PC-3 (cell line): ENCODE measurements at regions not wholly inside any gene's neighbourhood (a gene's known extent, or its start where the extent isn't known, plus 50 kb on each side); places are given as distances from the start of the nearest gene placed in this dataset.

Source experiments
- EZH2 ChIP-seq: fragments of 300-600 bp; sonication (generic); IDR thresholded peaks from one replicate; pipeline ENCODE4 v1.6.1; 2017; ENCODE audit warnings: antibody characterized with exemption, mild to moderate bottlenecking, low read length; ENCODE audit not compliant: unreplicated experiment
- EZH2phosphoT487 ChIP-seq: fragments of 300-600 bp; sonication (generic); IDR thresholded peaks from 2 replicates; pipeline ENCODE4 v1.6.1; 2018; ENCODE audit warnings: mild to moderate bottlenecking, antibody characterized with exemption, low read length, borderline replicate concordance
- TF ChIP-seq, protein P1 (sequence below): fragments of 300-600 bp; sonication (generic); conservative IDR thresholded peaks from 2 replicates; pipeline ENCODE4 v1.5.1; 2017; ENCODE audit warnings: antibody characterized with exemption, low read depth, mild to moderate bottlenecking, low read length

DNA sequence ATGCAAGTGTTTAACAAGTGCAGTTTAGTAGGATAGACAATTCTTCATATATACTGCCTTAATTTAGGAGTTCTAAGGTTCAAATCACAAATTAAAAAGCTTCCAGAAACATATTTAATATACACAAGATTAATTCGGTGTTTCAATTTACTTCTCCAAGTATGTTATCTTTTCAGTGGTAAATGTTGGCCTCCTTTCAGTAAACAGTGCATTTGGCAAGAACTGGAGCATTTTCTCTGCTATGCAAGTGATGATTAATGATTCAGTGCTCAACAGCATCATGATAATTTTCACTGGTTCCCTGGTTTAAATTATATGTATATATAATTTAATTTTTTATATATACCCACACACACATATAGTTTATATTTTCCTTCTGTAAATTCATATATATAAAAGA, 541.7 kb downstream of the EFNA5 start:
- TF ChIP-seq, protein P1, sequence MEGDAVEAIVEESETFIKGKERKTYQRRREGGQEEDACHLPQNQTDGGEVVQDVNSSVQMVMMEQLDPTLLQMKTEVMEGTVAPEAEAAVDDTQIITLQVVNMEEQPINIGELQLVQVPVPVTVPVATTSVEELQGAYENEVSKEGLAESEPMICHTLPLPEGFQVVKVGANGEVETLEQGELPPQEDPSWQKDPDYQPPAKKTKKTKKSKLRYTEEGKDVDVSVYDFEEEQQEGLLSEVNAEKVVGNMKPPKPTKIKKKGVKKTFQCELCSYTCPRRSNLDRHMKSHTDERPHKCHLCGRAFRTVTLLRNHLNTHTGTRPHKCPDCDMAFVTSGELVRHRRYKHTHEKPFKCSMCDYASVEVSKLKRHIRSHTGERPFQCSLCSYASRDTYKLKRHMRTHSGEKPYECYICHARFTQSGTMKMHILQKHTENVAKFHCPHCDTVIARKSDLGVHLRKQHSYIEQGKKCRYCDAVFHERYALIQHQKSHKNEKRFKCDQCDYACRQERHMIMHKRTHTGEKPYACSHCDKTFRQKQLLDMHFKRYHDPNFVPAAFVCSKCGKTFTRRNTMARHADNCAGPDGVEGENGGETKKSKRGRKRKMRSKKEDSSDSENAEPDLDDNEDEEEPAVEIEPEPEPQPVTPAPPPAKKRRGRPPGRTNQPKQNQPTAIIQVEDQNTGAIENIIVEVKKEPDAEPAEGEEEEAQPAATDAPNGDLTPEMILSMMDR = no peak
- TF ChIP-seq EZH2 (no peak), EZH2phosphoT487 (no peak)
